ACHN (cell line): ENCODE measurements at regions not wholly inside any gene's neighbourhood (a gene's known extent, or its start where the extent isn't known, plus 50 kb on each side); places are given as distances from the start of the nearest gene placed in this dataset.

Experiments used
- DNase-seq: peaks from one replicate; pipeline ENCODE4 v3.0.0-alpha.2; 2015
- in situ Hi-C: cut with HindIII; loops from 2 replicates; pipeline ENCODE4 v1.10.0; 2017; ENCODE audit warnings: low sequenced_read_pairs, low pct_ligation_motif_present, low pct_unique_long_range_greater_than_20kb

DNA sequence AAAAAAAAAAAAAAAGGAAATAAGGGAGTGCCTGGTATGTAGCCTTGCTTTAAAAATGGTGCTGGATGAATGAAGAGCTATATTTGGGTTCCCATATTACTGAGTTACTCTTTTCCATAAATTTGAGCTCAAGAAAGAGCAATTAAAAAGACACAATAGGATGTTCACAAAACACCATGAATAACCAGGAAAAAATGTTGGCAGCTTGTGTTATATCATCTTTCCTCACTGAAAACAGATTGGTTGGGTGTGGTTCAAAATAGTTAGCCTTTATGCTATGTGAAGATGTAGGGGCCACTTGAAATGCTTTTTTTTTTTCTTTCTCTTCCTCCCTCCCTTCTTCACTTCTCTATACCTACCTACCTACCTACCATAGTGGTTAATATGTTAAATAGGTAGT, 256.9 kb downstream of the STK31 start:
- in situ Hi-C loops: no loop called here
- no peak for DNase-seq

GRCh38 chr7:23967949-23968599, 258.1 kb downstream of the STK31 start:
- in situ Hi-C loops: no loop called here
- no peak for DNase-seq

DNA sequence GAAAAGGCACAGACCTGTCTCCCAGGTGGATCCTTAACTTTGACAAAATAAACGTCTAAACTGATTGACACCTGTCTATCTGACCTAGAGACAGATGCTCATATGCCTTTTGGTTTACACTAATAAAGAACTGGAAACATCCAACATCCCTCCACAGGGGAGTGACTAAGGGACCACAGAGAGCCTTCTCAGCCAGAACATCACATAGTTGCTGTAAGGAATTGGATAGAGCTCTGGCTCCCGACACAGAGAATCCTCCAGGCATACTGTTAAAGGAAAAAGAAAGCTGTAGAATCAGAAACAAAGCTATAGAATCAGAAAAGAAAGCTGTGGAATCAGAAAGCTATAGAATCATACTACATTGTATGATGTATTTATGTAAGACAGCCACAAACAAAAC, 258.8 kb downstream of the STK31 start:
- DNase-seq: no peak
- in situ Hi-C loops: no loop called here

DNA sequence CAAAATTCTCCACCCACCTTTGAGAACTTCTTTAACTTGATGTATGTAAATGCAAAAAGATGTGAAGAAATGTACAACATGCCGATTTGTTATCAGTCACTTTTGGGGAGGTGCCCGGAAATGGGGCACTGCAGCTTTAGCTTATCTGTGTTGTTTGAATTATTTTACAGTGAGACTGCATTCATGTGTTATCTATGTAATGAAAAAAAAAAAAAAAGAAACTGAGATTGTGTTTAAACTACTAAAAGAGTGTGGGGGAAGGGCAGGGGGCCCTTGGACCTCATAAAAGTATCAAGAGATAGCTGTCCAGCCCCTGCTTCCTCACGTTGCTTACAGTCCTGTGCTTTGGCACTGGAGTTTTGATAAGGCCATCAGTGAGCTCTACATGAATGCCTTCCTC, 259.4 kb downstream of the STK31 start:
- in situ Hi-C loops: no loop called here
- DNase-seq: no peak

DNA sequence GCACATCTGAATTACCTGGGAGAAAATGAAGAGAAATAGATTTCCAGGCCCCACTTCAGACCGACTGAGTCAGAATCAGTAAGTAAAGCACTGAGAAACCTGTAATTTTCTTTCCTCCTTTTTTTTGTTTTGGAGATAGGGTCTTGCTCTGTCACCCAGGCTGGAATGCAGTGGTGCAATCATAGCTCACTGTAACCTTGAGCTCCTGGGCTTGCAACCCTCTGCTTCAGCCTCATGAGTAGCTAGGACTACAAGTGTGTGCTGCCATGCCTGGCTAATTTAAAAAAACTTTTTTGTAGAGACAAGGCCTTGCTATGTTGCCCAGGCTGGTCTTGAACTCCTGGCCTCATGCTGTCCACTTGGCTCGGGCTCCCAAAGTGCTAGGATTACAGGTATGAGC, 260.2 kb downstream of the STK31 start:
- no peak for DNase-seq
- in situ Hi-C loops: no loop called here

GRCh38 chr7:23971031-23971430, 261.0 kb downstream of the STK31 start:
- no peak for DNase-seq
- in situ Hi-C loops: no loop called here

DNA sequence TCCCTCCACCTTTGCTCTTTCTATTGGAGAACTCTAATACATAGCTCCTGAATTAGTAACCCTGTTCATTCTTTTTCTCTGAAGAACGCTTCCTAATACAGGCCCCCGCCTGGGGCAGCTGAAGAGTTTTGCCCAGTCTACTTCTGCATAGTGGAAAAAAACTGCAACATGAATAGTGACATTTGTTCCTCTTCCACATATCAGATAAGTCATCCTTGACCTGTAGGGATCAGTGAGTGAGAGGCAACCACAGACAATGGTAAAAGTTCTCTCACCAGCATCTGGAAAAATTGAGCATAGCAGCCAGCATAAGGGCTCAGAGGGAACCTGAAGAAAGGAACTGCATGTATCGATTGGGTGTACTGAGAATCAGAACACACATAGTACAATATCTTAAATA, 262.0 kb downstream of the STK31 start:
- in situ Hi-C loops: no loop called here

DNA sequence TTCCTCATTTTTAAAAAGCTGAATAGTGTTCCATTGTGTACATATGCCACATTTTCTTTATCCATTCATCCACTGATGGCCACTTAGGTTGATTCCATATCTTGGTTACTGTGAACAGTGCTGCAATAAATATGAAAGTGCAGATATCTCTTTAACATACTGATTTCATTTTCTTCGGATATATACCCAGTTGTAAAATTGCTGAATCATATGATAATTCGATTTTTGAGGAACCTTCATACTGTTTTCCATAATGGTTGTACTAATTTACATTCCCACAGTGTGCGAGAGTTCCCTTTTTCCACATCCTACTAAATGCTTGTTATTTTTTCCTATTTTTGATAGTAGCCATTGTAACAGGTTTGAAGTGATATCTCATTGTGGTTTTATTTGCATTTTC, 263.2 kb downstream of the STK31 start:
- in situ Hi-C loops: no loop called here
- DNase-seq: no peak

More for the DNA sequence above, 262.0 kb downstream of the STK31 start:
- DNase-seq: no peak

GRCh38 chr7:23980081-23980480, 270.1 kb downstream of the STK31 start:
- DNase-seq: no peak
- in situ Hi-C loops: no loop called here

DNA sequence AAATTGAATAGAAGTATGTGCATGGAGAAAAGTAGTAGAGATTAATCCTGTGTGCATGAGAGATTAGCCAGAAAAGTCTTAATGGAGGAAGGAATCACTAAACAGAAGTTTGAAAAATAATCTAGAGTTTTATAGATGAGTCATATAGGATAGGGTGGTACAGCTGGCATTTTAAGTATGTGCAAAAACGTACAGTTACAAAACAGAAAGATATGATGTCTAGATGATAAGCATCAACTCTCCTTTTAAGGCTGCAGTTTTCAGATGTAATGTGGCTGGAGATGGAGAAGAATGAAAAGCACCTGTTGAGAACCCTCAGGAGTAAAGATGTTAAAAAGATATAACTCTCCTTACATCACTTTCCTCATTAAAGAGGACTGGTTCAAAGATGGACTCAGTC, 271.3 kb downstream of the STK31 start:
- in situ Hi-C loops: no loop called here
- no peak for DNase-seq

- in situ Hi-C loops: no loop called here
- no peak for DNase-seq
These were observed 271.7 kb downstream of the STK31 start for GRCh38 chr7:23981758-23982157.

GRCh38 chr7:24005517-24005916, 278.5 kb upstream of the NPY start:
- in situ Hi-C loops: no loop called here
- no peak for DNase-seq

DNA sequence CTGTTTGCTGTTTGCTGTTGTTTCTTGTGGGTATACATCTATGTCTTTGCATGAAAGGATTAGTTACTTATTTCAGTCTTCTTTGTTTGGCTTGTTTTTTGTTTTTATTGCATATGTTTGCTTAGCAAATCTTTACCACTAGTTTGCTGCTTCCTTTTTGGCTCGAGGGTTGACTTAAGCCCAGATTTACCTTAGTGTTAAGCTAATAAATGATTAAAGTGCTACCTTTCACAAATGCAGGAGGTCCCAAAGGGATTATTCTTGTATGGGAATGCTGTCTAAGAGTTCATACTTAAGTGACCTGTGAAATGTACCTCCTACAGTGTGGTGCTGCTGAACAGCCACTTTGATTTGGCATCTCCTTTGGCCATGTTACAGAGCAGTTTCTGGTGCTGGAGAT, 273.5 kb upstream of the NPY start:
- no peak for DNase-seq

GRCh38 chr7:24017519-24017918, 266.5 kb upstream of the NPY start:
- DNase-seq: no peak
- in situ Hi-C loops: no loop called here

More for the DNA sequence above, 273.5 kb upstream of the NPY start:
- in situ Hi-C loops: no loop called here

DNA sequence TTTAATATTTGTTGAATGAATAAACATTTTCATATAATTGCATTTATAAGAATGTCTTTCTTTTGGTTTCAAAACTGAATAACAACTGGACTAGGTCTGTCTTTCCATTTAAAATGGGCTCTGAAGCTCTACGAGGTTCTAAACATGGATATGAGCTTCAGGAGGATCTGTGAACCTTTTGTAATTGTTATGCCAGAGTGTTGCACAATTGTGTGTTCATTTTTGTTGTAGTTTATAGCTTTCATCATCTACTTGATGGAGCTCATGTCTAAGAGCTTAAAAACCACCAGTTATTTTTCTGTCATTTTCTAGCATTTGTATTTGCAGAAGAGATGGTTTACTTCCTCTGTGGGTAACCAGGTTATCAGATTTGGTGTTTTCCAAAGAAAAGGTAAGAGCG, 265.7 kb upstream of the NPY start:
- no peak for DNase-seq
- in situ Hi-C loops: no loop called here

GRCh38 chr7:24019841-24020240, 264.1 kb upstream of the NPY start:
- no peak for DNase-seq

DNA sequence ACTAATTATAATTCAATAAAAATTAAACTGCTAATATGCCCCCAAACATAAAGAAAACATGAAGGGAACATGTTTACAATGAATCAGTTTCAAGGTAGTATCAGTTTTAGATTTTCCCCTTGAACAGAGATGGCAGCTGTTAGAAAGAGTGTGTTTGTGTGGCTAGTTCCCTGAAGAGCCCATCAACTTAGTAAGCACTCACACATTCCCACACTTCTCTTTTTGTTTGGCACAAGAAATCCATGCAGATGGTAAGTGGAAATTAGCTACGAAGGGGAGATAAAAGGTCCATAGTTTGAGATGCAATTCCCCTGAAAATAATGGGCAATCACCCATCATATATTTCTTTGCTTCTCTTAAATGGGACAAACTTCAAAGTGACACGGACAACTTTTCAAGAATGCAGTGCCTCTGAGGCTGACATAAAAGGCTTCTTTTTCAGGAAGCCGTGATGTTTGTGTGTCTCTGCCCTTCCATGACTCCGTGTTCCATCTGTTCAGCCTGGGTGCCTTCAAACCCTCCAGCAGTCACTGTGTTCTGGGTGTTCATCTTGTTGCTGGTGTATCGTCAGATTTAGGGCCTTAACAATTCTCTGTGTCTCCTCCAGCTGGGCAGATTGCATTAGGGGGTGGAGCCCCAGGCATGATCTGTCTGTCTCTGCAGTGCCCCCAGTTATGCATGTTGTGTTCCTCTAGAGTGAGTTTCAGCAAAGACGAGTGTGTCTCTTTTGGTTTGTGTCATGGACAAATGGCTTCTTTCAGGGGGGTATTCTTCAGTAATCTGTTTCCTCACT, 259.5 kb upstream of the NPY start:
- in situ Hi-C loops: no loop called here
- DNase-seq: no peak

More at GRCh38 chr7:24019841-24020240, 264.1 kb upstream of the NPY start:
- in situ Hi-C loops: no loop called here

GRCh38 chr7:24025094-24025493, 258.9 kb upstream of the NPY start:
- in situ Hi-C loops: no loop called here
- DNase-seq: no peak

GRCh38 chr7:24025765-24026164, 258.2 kb upstream of the NPY start:
- DNase-seq: no peak

DNA sequence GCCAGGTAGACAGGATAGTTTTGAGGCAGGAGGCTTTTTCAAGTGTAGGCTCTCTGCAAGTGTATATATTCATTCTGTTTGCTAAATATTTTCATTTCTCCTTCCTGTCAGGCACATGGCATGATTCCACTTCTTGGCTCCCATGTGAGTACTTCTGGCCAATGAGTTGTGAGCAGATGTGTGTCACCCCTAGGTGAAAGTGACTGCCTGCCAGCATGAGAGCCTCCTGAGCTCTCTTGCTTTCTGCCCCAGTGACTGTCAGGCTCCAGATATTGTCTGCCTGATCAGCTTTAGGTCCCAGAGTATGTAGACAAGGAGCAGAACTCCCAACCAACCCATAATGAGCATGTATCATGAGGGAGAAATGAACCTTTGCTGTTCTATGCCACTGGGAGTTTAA, 257.6 kb upstream of the NPY start:
- no peak for DNase-seq
- in situ Hi-C loops: no loop called here

More at GRCh38 chr7:24025765-24026164, 258.2 kb upstream of the NPY start:
- in situ Hi-C loops: no loop called here
